Neural progenitor cell (in vitro differentiated cells): ENCODE measurements at regions not wholly inside any gene's neighbourhood (a gene's known extent, or its start where the extent isn't known, plus 50 kb on each side); places are given as distances from the start of the nearest gene placed in this dataset.

Experiments used
- CTCF ChIP-seq: fragments of 200-600 bp; sonication (generic); IDR thresholded peaks from 2 replicates; pipeline ENCODE4 v1.5.1; 2017; ENCODE audit warnings: antibody characterized with exemption, mild to moderate bottlenecking
- EZH2 ChIP-seq: fragments of 200-600 bp; sonication (generic); IDR thresholded peaks from 2 replicates; pipeline ENCODE4 v1.6.1; 2017; ENCODE audit warnings: antibody characterized with exemption, mild to moderate bottlenecking, moderate library complexity

GRCh38 chr5:25500635-25501034, 855.9 kb upstream of the CDH10 start:
- TF ChIP-seq CTCF (no peak), EZH2 (no peak)
